Choroid plexus epithelial cell (primary cell): ENCODE measurements at regions not wholly inside any gene's neighbourhood (a gene's known extent, or its start where the extent isn't known, plus 50 kb on each side); places are given as distances from the start of the nearest gene placed in this dataset.
A peak's percentile ranks its signal among the peaks of the same experiment; 100 is the strongest.

Experiments
- DNase-seq: peaks from one replicate; pipeline ENCODE4 v3.0.0-alpha.2; 2010; ENCODE audit warnings: low read depth
- H3K4me3 ChIP-seq: 2 replicates; pipeline ENCODE4 v1.5.1; 2011; ENCODE audit warnings: low read depth, mild to moderate bottlenecking, control low read depth, low read length, moderate library complexity
- TF ChIP-seq, protein P1 (sequence below): conservative IDR thresholded peaks from 2 replicates; pipeline ENCODE4 v1.5.1; 2011; ENCODE audit warnings: low read depth, mild to moderate bottlenecking, control low read depth, inconsistent platforms, low read length, moderate library complexity

DNA sequence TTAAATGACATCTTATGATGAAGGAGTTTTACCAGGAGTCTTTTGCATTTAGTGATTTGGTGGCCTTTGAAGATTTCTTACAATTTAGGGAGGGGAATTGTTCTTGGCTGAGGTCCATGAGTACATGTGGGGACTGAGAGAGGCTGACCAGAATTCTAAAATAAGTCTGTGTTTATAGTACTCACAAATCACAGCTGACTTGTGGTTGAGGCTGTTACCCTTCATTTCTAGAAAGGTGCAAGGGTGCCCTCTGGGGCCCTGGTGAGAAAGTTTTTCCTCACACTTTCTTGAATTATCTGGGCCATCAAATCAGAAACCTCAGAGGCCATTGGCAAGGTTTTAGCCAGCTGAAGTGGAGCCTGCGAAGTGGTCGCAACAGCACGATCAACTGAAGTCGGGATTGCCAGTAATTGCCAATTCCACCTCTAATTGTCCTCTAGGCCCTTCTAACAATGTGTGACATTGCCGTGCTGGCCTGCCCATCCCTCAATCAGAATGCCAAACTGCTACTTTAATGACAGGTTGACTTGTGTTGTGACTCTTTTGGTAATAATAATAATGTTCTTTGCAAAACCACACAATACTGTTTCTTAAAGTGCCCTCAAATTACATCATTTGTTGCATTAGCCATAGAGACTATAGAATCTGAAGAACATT is 221.6 kb downstream of the OGFRL1 start:
- no peak overlapping the region for H3K4me3 ChIP-seq
- TF ChIP-seq, protein P1, sequence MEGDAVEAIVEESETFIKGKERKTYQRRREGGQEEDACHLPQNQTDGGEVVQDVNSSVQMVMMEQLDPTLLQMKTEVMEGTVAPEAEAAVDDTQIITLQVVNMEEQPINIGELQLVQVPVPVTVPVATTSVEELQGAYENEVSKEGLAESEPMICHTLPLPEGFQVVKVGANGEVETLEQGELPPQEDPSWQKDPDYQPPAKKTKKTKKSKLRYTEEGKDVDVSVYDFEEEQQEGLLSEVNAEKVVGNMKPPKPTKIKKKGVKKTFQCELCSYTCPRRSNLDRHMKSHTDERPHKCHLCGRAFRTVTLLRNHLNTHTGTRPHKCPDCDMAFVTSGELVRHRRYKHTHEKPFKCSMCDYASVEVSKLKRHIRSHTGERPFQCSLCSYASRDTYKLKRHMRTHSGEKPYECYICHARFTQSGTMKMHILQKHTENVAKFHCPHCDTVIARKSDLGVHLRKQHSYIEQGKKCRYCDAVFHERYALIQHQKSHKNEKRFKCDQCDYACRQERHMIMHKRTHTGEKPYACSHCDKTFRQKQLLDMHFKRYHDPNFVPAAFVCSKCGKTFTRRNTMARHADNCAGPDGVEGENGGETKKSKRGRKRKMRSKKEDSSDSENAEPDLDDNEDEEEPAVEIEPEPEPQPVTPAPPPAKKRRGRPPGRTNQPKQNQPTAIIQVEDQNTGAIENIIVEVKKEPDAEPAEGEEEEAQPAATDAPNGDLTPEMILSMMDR, result peak; percentile 85
- DNase-seq, result peak; percentile 91

DNA sequence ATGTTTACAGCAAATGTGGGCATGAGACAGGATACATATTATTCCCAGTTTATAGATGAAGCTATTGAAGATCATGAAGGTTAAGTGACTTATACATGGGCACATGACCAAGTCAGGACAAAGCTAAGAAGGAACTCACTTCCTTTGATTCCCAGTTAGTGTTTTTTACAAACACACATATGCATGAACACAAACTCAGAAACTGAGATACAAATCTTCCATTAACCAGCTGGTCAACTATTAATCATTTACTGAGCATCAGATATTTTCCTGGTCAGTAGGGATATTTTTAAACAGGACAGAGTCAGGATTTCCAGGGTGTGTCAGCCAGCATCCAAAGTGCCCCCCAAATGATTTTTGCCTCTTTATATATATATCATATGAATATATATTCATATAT is 222.2 kb downstream of the OGFRL1 start:
- H3K4me3 ChIP-seq, result no peak overlapping the region
- no peak for DNase-seq
- TF ChIP-seq, protein P1, result no peak

DNA sequence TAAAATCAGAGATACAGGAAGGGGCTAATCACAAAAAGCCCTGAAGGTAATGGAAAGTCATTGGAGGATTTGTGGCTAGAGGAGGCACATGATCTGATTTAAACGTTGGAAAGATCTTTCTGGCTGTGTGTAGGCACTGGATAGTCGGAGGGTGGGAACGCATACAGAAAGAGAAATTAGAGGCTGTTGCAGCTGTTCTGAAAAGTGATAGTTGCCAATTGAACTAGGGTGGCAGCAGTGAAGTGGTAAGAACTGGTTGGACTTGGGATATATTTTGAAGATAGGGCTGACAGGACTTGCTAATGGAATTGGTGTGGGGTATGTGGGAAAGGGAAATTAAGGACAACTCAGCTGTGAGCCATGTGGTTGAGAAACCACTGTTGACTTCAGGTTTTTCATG is 223.6 kb downstream of the OGFRL1 start:
- no peak for DNase-seq
- no peak overlapping the region for H3K4me3 ChIP-seq
- TF ChIP-seq, protein P1, result no peak

DNA sequence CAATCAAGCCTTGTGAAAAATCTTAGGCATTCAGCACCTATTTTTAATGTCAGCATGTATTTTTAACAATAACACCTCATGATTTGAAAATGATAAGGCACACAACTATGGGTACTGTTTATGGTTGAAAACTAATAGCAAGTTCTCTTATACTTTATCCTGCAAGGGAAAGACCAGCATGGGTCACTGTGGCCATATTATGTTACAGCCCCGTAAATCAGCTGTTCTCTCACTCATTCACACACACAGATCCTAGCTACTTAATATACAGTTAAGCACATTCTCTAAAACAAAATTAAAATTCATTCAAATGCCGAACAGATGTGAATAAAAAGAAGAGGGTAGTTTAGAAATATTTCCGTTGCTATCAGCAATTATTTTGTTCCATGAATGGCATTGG is 224.4 kb downstream of the OGFRL1 start:
- TF ChIP-seq, protein P1, result no peak
- no peak overlapping the region for H3K4me3 ChIP-seq
- DNase-seq, result no peak

DNA sequence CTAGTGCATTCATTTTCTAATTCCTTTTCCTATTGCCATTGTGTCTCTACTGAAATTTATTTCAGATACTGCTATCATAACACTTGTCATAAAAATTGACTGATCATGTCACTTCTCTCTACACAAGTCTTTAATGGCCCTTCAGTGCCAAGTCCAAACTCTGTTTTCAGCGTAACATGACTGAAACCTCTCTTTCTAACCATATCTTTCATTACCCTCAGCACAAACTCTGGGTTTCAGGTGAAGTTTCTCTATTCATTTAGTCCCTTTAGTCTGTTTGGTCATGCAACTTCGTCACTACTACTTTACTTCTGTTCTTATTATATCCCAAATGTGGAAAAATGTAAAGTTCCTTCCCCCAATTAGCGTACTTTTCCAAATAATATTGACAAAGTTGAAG is 234.9 kb downstream of the OGFRL1 start:
- TF ChIP-seq, protein P1, result no peak
- no peak overlapping the region for H3K4me3 ChIP-seq
- no peak for DNase-seq

DNA sequence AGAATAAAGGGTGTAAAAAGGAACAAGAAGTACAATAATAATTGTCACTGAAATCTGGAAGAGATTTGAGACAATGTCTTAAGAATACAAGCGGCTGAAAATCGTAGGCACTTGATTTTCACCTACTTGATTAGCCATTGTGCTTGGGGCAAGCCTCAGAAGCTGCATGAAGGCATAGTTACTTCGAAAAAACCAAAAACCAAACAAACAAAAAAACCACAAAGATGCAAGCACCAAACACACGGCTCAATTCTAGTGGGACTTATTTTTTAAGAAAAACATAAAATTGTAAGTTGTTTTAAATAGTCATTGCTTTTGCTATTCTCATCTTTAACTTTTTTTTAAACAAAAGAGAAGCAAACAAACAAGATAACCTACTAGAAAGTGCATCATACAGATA is 235.6 kb downstream of the OGFRL1 start:
- TF ChIP-seq, protein P1, result no peak
- no peak for DNase-seq
- no peak overlapping the region for H3K4me3 ChIP-seq

DNA sequence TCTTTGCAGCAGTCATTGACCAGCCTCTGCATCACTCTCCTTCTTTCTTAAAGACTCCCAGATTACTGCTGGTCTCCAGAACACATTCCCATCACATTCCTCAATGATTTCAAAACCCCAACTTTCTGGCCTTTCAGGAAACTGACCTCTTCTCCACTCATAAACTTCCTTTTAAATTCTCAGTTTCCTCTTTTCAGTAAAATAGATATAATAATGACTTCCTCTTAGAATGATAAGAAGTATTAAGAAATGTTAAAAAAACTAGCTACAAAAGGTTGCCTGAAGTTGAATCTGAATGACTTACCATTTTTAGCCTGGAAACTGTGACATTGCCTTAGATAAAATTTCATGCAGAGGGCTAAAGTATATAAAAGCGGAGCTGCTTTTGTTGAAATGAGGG is 239.3 kb downstream of the OGFRL1 start:
- H3K4me3 ChIP-seq, result no peak overlapping the region
- TF ChIP-seq, protein P1, result no peak
- DNase-seq, result no peak
